NCI-H2196 treated with DMSO at 0.1 percent for 48 hours (cell line): ENCODE measurements at regions not wholly inside any gene's neighbourhood (a gene's known extent, or its start where the extent isn't known, plus 50 kb on each side); places are given as distances from the start of the nearest gene placed in this dataset.
"Not testable (repeated sequence)": the region's sequence is repeated elsewhere in the genome, so short reads cannot be mapped to it uniquely, and the experiment has no call there.

ENCODE experiments used
- DNase-seq: peaks from one replicate; lab custom pipeline; 2025; ENCODE audit not compliant: unreplicated experiment; lab: John Stamatoyannopoulos, UW

GRCh38 chr6:113068570-113068969, 721.4 kb downstream of the RFPL4B start:
- no peak for DNase-seq

- DNase-seq, result not testable (repeated sequence)
Measured at GRCh38 chr6:113070681-113071080, 723.6 kb downstream of the RFPL4B start.

- no peak for DNase-seq
Measured at GRCh38 chr6:113073611-113074191, 726.6 kb downstream of the RFPL4B start.

DNA sequence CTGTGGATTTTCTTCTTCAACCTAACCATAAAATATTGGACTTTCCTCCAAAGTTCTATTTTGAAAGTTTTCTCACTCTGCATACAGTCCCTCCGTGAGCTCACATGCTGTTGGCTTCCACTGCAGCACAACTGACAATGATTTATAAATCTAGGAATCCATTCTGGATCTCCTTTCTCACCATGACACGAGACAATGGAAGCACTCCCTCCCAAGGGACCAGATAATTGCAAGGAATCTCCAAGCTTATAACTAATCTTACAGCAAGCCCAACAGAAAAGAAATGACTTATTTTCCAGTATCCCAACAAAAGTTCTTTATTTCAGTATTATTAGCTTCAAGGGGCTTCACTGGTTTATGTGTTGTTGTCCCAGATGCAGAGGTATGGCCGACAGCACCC, 729.0 kb downstream of the RFPL4B start:
- DNase-seq, result no peak

- DNase-seq, result no peak
Measured at GRCh38 chr6:113076816-113077215, 729.7 kb downstream of the RFPL4B start.

DNA sequence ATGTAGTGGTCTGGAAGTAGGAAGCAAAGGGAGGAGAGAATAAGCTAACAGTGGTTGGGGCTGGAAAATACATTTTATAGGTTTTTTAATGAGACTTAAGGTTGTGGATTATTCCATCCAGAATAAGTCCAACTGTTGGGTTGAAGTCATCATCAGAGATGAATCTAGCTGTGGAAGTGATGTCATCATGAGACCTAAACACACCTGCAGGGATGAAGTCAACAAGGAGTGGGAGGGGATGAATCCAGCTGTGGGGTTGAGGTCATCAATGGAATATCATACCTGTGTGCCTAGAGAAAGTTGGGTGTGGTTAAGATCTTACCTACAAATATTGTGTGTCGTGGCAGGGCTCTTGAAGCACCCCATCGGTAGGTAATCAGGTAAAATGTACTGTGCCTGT, 730.7 kb downstream of the RFPL4B start:
- no peak for DNase-seq

DNA sequence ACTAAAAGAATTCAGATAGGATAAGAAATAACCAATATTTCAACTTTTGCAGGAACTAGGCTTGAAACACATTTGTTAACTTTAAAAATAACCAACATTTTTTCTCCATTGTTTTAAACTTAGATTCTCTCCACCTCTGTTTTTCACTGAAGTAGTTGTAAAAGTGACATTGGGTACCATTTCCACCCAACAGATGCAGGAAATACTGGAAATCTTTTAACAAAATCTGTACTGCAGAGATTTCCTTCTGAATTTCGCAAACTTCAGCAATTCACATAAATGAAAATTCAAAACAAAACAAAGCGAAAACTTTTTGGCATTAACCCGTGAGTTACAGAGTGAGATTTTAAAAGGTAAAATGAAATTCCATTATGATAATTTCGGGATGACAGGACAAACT, 731.7 kb downstream of the RFPL4B start:
- no peak for DNase-seq

- DNase-seq, result no peak
Measured at GRCh38 chr6:113082745-113083144, 735.6 kb downstream of the RFPL4B start.

GRCh38 chr6:113083947-113084346, 736.8 kb downstream of the RFPL4B start:
- DNase-seq, result no peak

GRCh38 chr6:113089056-113089455, 741.9 kb downstream of the RFPL4B start:
- no peak for DNase-seq

GRCh38 chr6:113092795-113093194, 745.7 kb downstream of the RFPL4B start:
- DNase-seq, result no peak

GRCh38 chr6:113094779-113095178, 747.6 kb downstream of the RFPL4B start:
- no peak for DNase-seq

- no peak for DNase-seq
Measured at GRCh38 chr6:113095841-113096240, 748.7 kb downstream of the RFPL4B start.

- DNase-seq, result no peak
Measured at GRCh38 chr6:113102761-113103160, 754.4 kb upstream of the MARCKS start.

DNA sequence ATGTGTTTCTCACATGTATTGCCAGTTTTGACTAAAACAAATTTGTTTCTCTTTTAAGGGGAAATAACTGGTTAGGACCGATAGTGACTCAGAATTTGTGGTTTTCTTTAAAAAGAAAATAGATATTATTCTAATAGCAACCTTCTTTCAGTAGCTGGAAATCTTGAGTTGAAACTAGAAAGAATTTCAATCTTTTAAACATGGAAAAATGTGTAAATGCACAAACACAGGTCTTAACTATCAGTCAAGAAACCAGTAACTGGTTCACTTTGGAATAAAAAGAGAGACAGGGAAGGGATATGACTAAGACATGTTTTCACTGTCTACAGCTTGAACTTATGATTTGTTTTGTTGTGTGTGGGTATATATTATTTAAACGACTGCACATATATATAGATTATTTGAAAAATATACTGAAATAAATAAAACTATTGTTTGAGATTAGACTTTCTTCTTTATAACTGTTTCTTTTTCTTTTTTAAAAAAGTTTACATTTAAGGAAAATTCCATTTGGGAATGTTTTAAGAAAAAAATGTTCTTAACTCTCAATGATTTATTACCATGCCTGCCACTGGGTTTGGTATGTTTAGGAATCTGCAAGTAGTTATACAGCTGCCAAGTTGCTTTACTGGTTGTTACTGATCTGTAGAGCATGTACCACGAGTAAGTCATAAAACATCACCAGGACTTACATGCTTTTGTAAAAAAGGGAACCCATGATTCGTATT, 753.3 kb upstream of the MARCKS start:
- no peak for DNase-seq

DNA sequence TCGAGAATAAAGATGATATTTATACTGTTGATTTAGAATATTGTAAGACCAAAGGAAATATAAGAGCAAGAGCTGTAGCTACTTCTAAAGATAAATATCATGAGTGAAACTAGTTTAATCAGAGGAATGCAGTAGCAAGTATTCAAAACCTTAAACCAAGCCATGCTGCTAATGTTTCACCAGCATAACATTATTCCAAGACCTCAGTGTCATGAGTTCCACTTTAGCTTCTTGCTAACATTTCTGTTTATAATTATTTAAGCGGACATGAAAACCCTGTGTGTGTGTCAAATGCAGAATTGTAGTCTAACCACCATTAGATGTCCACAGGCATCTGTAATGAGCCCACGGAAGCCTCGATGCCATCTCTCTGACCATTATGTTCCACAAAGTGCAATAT, 752.6 kb upstream of the MARCKS start:
- DNase-seq, result no peak

- DNase-seq, result no peak
Measured at GRCh38 chr6:113104951-113105350, 752.2 kb upstream of the MARCKS start.

DNA sequence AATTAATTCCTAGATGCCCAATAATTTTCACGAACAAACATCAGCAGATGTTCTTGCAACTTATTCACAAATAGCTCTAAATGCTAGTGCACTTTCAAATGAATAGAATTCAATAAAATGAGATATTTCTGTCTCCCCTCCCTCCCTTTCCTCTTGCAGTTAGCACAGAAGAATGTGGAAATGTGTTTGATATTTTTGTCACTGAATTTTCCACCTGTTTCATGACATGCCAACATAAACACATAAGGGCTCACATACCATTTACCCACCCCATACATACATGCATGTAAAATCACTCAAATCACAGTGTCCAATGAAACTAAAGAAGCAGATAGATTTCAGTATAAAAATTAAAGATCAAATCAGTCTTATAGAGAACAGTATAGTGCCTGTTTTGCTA, 746.9 kb upstream of the MARCKS start:
- DNase-seq, result no peak

DNA sequence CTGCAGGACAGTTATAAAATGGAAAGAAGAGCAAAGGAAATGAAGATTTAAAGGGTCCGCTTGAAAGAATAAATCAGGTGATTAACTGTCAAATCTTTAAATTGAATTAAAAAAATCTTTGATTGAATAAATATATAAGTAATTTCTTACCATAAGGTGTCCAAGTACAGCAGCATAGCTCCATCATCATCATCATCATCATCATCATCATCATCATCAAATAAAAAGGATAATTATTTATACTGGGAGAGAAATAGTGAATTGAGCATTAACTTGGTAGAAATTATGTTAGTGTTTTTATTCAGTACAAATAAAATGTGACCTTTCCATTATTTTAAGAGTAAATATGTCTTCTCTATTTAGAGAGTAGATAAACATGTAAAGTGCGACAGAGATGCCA, 745.6 kb upstream of the MARCKS start:
- no peak for DNase-seq

GRCh38 chr6:113112086-113112485, 745.1 kb upstream of the MARCKS start:
- DNase-seq, result no peak

DNA sequence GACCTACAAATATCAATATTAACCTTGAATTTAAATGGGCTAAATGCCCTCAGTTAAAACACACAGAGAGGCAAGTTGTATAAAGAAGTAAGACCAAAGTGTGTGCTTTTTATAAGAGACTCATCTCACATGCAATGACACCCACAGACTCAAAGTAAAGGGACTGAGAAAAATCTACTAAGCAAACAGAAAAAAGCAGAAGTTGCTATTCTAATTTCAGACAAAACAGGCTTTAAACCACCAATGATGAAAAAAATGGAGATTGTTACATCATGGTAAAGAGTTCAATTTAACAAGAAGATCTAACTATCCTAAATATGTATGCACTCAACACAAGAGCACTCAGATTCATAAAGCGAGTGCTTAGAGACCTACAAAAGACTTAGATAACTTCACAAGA, 741.9 kb upstream of the MARCKS start:
- DNase-seq, result no peak

GRCh38 chr6:113120224-113120581, 736.9 kb upstream of the MARCKS start:
- no peak for DNase-seq
